Hematopoietic multipotent progenitor cell treated with erythropoietin and hydrocortisone succinate and interleukin-3 and kit ligand, for 4 days (in vitro differentiated cells): ENCODE measurements at regions not wholly inside any gene's neighbourhood (a gene's known extent, or its start where the extent isn't known, plus 50 kb on each side); places are given as distances from the start of the nearest gene placed in this dataset.

ENCODE experiments used
- DNase-seq: peaks from one replicate; pipeline ENCODE4 v3.0.0-alpha.2; 2015

- no peak for DNase-seq
Measured at GRCh38 chr10:88083597-88083989, 220.2 kb downstream of the PTEN start.

GRCh38 chr10:88086187-88086960 lies 222.9 kb downstream of the PTEN start:
- DNase-seq: no peak

- no peak for DNase-seq
Measured at GRCh38 chr10:88088441-88089340, 225.3 kb downstream of the PTEN start.

GRCh38 chr10:88089498-88089897 lies 226.1 kb downstream of the PTEN start:
- DNase-seq: no peak

GRCh38 chr10:88090568-88091214 lies 227.3 kb downstream of the PTEN start:
- DNase-seq: peak; percentile 79

GRCh38 chr10:88091490-88092061 lies 228.2 kb downstream of the PTEN start:
- DNase-seq: peak; percentile 69

- DNase-seq: no peak
Measured at GRCh38 chr10:88092265-88092664, 228.8 kb downstream of the PTEN start.

GRCh38 chr10:88092973-88093372 lies 229.5 kb downstream of the PTEN start:
- DNase-seq: peak; percentile 30

- DNase-seq: no peak
Measured at GRCh38 chr10:88094795-88095194, 231.4 kb downstream of the PTEN start.

GRCh38 chr10:88095223-88095721 lies 231.8 kb downstream of the PTEN start:
- no peak for DNase-seq

- no peak for DNase-seq
Measured at GRCh38 chr10:88095778-88096431, 232.5 kb downstream of the PTEN start.

- DNase-seq: peak; percentile 25
Measured at GRCh38 chr10:88097092-88097516, 233.7 kb downstream of the PTEN start.

GRCh38 chr10:88097536-88097935 lies 234.1 kb downstream of the PTEN start:
- DNase-seq: no peak

GRCh38 chr10:88100281-88100680 lies 236.9 kb downstream of the PTEN start:
- no peak for DNase-seq

GRCh38 chr10:88101666-88102065 lies 238.2 kb downstream of the PTEN start:
- no peak for DNase-seq

- no peak for DNase-seq
Measured at GRCh38 chr10:88103576-88103975, 240.2 kb downstream of the PTEN start.

GRCh38 chr10:88104223-88104622 lies 240.8 kb downstream of the PTEN start:
- DNase-seq: no peak

- peak; percentile 69 for DNase-seq
Measured at GRCh38 chr10:88106366-88106765, 242.9 kb downstream of the PTEN start.

- no peak for DNase-seq
Measured at GRCh38 chr10:88107296-88108097, 244.1 kb downstream of the PTEN start.

- DNase-seq: peak; percentile 91
Measured at GRCh38 chr10:88108115-88108610, 244.7 kb downstream of the PTEN start.

GRCh38 chr10:88110355-88110754 lies 246.9 kb downstream of the PTEN start:
- DNase-seq: no peak
